ENCODE measurements at regions not wholly inside any gene's neighbourhood (a gene's known extent, or its start where the extent isn't known, plus 50 kb on each side); places are given as distances from the start of the nearest gene placed in this dataset.

DNA sequence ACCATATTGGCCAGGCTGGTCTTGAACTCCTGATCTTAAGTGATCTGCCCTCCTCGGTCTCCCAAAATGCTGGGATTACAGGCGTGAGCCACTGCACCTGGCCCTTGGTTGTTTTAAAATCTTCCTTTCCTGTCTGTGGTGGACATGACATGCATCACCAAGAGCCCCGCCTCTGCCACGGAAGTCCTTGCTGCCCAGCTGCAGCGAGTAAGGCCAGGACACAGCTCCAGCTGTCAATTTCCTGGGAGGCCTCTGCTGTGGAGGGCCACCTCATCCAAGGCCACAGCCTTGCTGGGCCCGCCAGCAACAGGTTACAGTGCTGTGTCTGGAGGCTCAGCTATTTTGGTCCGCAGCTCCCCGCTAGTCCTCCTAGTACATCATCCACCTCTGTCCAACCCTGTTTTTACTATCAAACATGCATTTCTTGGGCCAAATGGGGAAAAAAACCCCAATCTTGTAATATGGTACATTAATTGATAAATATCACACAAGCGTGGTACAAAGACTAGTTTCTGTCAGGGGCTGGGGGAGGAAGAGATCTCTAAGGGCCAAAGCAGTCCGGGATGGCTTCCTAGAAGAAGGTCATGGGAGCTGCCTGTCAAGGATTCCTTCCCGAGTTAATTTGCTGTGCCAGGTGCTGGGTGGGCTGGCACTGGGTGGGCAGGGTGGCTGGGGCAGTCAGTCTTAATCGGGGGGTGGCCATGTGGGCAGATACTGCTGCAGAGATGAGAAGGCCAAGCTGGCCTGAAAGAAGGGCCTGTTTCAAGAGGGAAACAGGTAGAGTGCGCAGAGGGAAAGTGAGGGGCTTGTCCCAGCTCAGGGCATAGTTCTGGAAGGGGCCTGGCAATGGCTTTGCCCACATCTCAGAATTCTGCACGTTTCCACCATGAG lies 100.5 kb downstream of the INHBB start:
- H3K4me3 ChIP-seq, result no peak overlapping the region
- in situ Hi-C loops (cut with MboI; ENCODE audit: low pct_unique_long_range_greater_than_20kb in 2 of 9, low sequenced_read_pairs in 9 of 9, unreplicated experiment in 9 of 9), result no loop called here
- H3K27ac ChIP-seq, result no peak overlapping the region
- H3K4me1 ChIP-seq (replicated peaks in 1 of 2), result peaks cover 36 to 45% of the 10 kb centered on the region in 2 donors
- peak in 1 of 8 experiments; percentile 16 for ATAC-seq (replicated peaks in 6 of 8)
- 30 to 100% (median 79%) methylated on average over 1 to 7 of the region's 14 CpGs; no CpG with 5 or more reads in 2 of the 10 experiments for WGBS, 10 experiments

DNA sequence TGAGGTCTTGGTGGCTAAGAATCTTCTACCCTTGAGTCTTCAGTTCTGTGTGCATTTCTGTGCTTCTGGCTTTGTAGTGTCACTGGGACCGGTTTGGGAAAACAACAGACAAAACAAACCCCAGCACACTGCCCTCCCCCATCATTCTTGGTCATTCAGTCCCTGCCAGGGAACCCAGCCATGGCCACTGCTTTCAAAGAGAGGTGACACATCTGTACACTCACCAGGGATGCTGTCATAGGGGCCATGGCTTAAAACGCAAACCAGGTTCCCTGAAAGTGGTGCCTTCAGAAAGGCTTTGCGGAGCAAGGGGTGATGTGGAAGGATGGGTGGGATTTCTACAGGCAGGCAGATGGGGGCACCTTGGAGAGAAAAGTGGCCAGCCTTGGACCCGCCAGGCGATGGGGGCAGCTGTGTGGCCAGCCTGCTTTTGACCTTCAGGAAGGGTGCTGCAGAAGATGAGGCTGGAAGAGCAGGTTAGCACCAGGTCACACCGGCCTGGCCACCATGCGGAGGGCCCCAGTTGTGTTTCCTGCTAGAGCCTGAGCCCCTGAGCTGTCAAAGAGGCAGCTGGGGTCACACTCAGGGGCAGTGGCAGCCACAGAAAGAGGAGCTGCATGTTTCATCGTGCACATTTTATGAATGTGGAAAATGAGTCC lies 101.3 kb downstream of the INHBB start:
- ATAC-seq (replicated peaks in 6 of 8), result peak in 2 of 8 experiments; percentile 24 to 56
- Histone ChIP-seq H3K27ac (no peak overlapping the region), H3K4me1 (replicated peaks in 1 of 2) (peaks cover 29 to 39% of the 10 kb centered on the region in 2 donors), H3K4me3 (no peak overlapping the region)
- in situ Hi-C loops (cut with MboI; ENCODE audit: low pct_unique_long_range_greater_than_20kb in 2 of 9, low sequenced_read_pairs in 9 of 9, unreplicated experiment in 9 of 9), result no loop called here
- 60 to 80% (median 80%) methylated on average over 1 to 2 of the region's 8 CpGs; no CpG with 5 or more reads in 6 of the 10 experiments for WGBS, 10 experiments

DNA sequence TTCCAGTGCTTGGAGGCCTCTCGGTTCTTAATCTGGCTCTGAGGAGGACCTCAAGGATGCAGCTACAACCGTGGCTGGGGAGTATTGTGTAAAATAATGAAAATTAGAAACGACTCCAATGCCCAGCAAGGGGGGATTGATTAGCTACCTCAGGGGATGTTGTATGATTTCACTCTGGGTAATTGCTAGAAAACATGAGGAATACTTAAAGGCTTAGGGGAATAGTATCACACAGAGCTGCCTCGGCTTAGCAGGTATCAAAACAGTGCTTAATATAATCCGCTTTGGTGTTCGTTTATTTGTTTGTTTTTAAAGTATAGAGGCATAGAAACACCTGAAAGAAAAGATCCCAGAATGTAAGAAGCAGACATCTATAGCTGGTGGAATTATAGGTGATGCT lies 102.5 kb downstream of the INHBB start:
- Histone ChIP-seq H3K4me1 (replicated peaks in 1 of 2) (peaks cover 20 to 30% of the 10 kb centered on the region in 2 donors), H3K4me3 (no peak overlapping the region), H3K27ac (no peak overlapping the region)
- 28 to 94% (median 71%) methylated on average over 2 to 6 of the region's 6 CpGs; no CpG with 5 or more reads in 1 of the 10 experiments for WGBS, 10 experiments
- ATAC-seq (replicated peaks in 6 of 8), result no peak
- in situ Hi-C loops (cut with MboI; ENCODE audit: low pct_unique_long_range_greater_than_20kb in 2 of 9, low sequenced_read_pairs in 9 of 9, unreplicated experiment in 9 of 9), result no loop called here

DNA sequence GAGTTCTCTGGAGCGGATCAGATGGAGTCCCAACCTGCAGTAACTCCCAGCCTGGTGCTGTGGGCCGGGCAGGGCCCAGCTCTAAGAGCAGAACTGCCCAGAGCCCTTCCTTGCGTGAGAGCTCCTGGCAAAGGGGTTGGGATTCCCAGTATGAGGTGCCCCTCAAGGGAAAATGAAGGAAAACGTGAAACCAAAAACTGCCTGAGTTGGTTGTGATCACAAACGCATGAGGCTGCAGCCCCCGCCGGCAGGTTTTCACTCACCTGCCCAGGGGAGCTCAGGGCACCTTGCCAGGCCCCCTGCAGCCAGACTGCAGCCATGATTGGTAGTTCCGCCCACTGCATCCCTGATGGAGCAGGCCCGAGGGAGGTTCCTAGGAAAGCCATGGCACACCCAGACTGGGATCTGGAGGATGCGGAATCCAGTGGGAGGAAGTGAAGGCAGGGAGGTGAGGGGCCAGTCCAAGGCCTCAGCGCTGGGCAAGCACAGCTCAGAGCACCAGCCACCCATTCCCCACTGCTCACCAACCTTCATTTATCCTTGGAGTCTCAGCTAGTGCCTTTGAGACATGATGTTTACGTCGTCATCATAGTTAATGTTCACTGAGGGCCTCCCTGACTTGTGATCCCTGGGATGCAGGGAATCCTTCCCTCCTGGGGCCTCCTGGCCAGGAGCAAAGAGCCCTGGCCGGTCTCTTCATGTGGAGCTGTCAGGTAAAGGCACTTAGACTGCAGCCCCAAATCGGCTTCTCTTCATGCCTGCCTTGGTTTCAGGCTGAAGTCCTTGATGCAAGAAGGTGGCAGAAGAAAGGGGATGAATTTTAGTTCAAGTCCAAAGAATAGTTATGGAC lies 103.2 kb downstream of the INHBB start:
- Histone ChIP-seq H3K4me1 (replicated peaks in 1 of 2) (peaks cover 20 to 30% of the 10 kb centered on the region in 2 donors), H3K27ac (no peak overlapping the region), H3K4me3 (no peak overlapping the region)
- ATAC-seq (replicated peaks in 6 of 8), result no peak
- 20 to 90% (median 67%) methylated on average over 1 to 8 of the region's 15 CpGs; no CpG with 5 or more reads in 2 of the 10 experiments for WGBS, 10 experiments
- in situ Hi-C loops (cut with MboI; ENCODE audit: low pct_unique_long_range_greater_than_20kb in 2 of 9, low sequenced_read_pairs in 9 of 9, unreplicated experiment in 9 of 9), result no loop called here

DNA sequence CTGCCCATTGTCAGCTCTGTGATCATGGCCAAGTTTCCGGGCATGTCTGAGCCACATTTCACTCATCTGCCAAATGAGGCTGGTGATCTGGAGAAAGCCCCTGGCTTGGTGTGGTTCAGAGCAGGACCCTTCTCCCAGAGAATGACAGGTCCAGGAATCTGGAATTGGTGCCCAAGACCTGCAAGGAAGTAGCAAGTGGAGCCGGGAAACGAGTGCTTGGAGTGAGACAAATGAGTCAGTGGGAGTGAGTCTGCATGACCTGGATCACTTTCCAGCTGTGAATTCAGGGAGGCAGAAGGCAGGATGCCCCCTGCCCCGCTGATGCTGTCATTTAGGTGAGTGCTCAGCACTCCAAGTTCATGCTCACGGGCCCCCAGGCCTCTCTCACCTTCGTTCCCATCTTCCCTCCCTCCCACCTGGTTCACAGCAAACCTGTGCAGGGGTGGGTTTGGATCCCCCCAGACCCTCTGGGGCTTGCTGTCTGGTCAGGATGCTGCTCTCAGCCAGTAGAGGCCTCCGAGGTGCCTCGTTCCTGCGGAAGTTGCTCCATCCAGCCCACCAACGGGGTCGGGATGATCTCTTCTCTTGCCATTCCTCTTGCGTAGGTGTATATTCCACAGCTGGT lies 104.4 kb downstream of the INHBB start:
- in situ Hi-C loops (cut with MboI; ENCODE audit: low pct_unique_long_range_greater_than_20kb in 2 of 9, low sequenced_read_pairs in 9 of 9, unreplicated experiment in 9 of 9), result no loop called here
- WGBS, 10 experiments, result 20 to 100% (median 65%) methylated on average over 1 to 6 of the region's 12 CpGs; no CpG with 5 or more reads in 3 of the 10 experiments

DNA sequence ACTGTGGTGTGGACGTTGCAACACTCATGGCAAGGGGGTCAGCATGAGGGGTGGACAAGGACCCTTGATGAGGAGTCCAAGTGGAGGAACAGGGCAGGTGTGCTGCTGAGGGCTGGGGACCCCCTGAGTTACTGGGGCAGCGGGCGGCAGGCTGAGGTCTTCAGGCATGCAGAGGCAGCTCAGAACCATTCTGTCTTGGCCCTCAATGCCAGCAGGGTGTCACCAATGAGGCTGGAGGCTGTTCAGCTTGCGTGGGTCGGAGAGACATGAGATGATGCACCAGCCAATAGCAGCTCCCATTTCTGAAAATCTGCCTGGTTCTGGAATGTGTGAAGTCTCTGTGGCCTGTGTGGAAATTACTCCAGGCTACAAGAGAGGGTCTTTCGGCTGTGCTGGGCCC lies 105.4 kb downstream of the INHBB start:
- in situ Hi-C loops (cut with MboI; ENCODE audit: low pct_unique_long_range_greater_than_20kb in 2 of 9, low sequenced_read_pairs in 9 of 9, unreplicated experiment in 9 of 9), result no loop called here
- no peak overlapping the region for H3K4me3 ChIP-seq
- peaks cover 11 to 18% of the 10 kb centered on the region in 2 donors for H3K4me1 ChIP-seq (replicated peaks in 1 of 2)
- no peak overlapping the region for H3K27ac ChIP-seq
- ATAC-seq (replicated peaks in 6 of 8), result no peak
- WGBS, 10 experiments, result 17 to 100% (median 51%) methylated on average over 1 to 2 of the region's 6 CpGs; no CpG with 5 or more reads in 4 of the 10 experiments

More for the DNA sequence above, 104.4 kb downstream of the INHBB start:
- no peak overlapping the region for H3K4me3 ChIP-seq
- H3K27ac ChIP-seq, result no peak overlapping the region
- ATAC-seq (replicated peaks in 6 of 8), result no peak
- peaks cover 17 to 25% of the 10 kb centered on the region in 2 donors for H3K4me1 ChIP-seq (replicated peaks in 1 of 2)

DNA sequence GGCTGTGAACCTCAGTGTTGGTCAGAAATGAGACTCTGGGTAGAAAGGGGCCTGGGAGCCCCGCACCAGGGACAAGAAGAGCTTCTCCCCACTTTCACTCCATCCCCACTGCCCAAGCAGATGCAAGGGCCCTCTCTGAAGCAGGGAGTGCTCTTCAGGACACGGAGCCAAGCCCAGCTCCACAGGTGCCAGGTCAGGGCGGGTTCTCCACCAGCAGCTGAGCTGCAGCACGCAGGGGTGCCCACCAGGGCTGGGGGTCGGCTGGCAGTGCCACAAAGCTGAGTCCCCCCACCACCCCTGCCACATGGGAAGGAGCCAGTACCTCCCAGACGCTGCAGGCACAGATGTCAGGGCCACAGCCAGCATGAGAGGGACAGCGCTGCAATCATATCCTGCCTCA lies 106.2 kb downstream of the INHBB start:
- no peak overlapping the region for H3K27ac ChIP-seq
- H3K4me3 ChIP-seq, result no peak overlapping the region
- no peak for ATAC-seq (replicated peaks in 6 of 8)
- H3K4me1 ChIP-seq (replicated peaks in 1 of 2), result peaks cover 11 to 17% of the 10 kb centered on the region in 2 donors
- in situ Hi-C loops (cut with MboI; ENCODE audit: low pct_unique_long_range_greater_than_20kb in 2 of 9, low sequenced_read_pairs in 9 of 9, unreplicated experiment in 9 of 9), result no loop called here
- 20 to 100% (median 73%) methylated on average over 2 to 4 of the region's 7 CpGs; no CpG with 5 or more reads in 7 of the 10 experiments for WGBS, 10 experiments

DNA sequence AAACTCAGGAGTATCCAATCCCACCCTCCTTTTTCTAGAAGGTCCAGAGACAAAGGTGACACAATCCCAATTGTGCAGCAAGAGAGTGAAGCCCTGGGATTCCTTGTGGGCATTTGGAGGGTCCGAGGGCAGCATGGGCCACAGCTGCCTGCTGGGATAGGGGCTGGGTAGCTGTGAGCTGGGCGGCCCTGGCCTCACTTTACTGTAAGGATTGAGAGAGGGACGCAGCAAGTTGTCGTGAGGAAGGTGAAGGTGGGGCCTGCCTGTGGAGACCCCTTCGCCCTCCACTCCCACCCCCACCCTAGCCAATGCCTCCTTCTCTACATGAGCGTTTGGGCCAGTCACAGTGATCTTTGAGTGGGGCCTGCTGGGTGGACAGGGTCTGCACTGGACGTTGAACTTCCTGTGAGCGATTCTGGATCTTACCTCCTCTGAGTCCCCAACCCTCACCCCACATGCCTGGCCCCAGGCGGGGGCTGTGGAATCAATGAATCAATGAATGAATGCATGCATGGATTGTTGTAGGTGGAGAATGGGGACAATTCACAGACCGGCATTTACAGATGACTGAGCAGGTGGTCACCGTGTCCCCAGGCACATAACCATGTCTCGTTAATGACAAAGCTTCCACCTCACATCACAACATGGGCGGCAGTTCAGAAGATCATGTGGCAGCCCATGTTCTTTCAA lies 107.2 kb downstream of the INHBB start:
- ATAC-seq (replicated peaks in 6 of 8), result no peak
- Histone ChIP-seq H3K4me3 (no peak overlapping the region), H3K27ac (no peak overlapping the region), H3K4me1 (replicated peaks in 1 of 2) (peaks cover 8 to 11% of the 10 kb centered on the region in 2 donors)
- 33 to 92% (median 80%) methylated on average over 1 to 5 of the region's 13 CpGs; no CpG with 5 or more reads in 2 of the 10 experiments for WGBS, 10 experiments
- in situ Hi-C loops (cut with MboI; ENCODE audit: low pct_unique_long_range_greater_than_20kb in 2 of 9, low sequenced_read_pairs in 9 of 9, unreplicated experiment in 9 of 9), result no loop called here

DNA sequence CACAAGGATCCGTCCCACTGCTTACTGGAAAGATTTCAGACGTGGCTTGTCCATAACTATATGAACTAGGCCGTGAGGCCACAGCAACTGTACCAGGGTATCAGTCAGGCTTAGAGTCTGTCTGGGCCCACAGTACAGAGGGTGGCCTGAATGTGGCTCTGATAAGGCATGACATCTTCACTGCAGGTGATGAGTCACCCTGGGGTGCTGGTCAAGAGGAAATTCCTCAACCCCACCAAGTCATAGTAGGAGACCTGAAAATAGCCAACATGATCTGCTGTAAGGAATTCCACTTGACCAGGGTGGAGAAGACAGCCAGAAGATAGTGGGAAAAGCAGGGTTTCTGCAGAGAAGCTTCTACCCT lies 107.7 kb downstream of the INHBB start:
- Histone ChIP-seq H3K4me3 (no peak overlapping the region), H3K27ac (no peak overlapping the region), H3K4me1 (replicated peaks in 1 of 2) (peaks cover 7 to 8% of the 10 kb centered on the region in 2 donors)
- no peak for ATAC-seq (replicated peaks in 6 of 8)
- in situ Hi-C loops (cut with MboI; ENCODE audit: low pct_unique_long_range_greater_than_20kb in 2 of 9, low sequenced_read_pairs in 9 of 9, unreplicated experiment in 9 of 9), result no loop called here
- 60 to 100% (median 76%) methylated on average over 1 to 3 of the region's 3 CpGs; no CpG with 5 or more reads in 5 of the 10 experiments for WGBS, 10 experiments

DNA sequence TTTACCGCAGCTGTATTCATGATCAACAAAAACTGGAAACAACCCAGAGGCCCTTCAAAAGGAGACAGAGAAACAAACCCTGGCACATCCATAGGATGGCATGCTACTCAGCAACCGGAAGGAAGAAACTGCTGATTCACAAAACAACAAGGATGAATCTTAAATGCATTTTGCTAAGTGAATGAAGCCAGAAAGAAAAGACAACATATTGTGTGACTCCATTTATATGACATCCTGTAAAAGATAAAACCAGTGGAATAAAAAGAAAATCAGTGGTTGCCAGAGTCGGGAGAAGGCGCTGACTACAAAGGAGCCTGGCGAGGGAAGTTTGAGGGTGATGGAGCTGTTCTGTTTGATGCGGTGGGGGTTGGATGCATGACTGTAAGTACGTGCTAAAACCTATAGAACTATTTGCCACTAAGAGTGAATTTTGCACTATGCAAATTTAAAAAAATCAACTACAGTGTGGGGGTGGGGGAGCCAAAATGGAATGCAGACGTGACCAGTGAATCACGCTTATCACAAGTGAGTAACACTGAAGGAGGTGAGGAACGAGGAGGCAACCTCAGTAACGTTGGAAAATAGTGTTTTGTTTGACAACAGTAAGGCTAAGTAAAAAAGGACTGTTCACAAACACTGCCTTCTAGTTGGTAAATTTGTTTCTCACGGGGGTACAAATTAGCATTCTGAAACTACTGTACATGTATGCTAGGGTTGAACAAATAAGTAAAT lies 108.9 kb downstream of the INHBB start:
- Histone ChIP-seq H3K27ac (no peak overlapping the region), H3K4me1 (replicated peaks in 1 of 2) (no peaks in the 10 kb centered on the region), H3K4me3 (no peak overlapping the region)
- ATAC-seq (replicated peaks in 6 of 8), result peak in 2 of 8 experiments; percentile 16 to 48
- 48 to 100% (median 75%) methylated on average over 1 to 12 of the region's 12 CpGs for WGBS, 10 experiments
- in situ Hi-C loops (cut with MboI; ENCODE audit: low pct_unique_long_range_greater_than_20kb in 2 of 9, low sequenced_read_pairs in 9 of 9, unreplicated experiment in 9 of 9), result no loop called here

DNA sequence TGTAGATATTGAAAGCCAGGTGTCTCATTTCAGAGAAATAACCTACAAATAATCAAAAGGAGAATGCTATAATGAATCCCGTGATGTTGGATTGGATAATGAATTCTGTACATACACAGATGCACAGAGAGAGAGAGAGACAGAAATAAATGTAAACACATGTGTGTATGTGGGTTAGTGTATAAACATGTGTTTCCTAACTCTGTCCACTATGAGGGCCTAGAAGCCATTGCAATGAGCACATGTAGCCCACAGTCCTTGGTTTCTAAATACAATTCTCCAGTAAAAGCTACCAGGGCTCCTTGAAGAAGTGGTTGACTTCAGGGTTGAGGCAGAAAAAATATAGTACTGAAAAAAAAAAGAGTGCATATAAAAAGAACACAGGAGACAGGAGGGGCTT lies 109.5 kb downstream of the INHBB start:
- ATAC-seq (replicated peaks in 6 of 8), result no peak
- WGBS, 10 experiments, result 67 to 100% (median 71%) methylated on average over 1 of the region's 1 CpG; no CpG with 5 or more reads in 2 of the 10 experiments
- Histone ChIP-seq H3K4me1 (replicated peaks in 1 of 2) (no peaks in the 10 kb centered on the region), H3K4me3 (no peak overlapping the region), H3K27ac (no peak overlapping the region)
- in situ Hi-C loops (cut with MboI; ENCODE audit: low pct_unique_long_range_greater_than_20kb in 2 of 9, low sequenced_read_pairs in 9 of 9, unreplicated experiment in 9 of 9), result no loop called here

All from motor neuron (in vitro differentiated cells).